ENCODE measurements at regions not wholly inside any gene's neighbourhood (a gene's known extent, or its start where the extent isn't known, plus 50 kb on each side); places are given as distances from the start of the nearest gene placed in this dataset.
"Not testable (repeated sequence)": the region's sequence is repeated elsewhere in the genome, so short reads cannot be mapped to it uniquely, and the experiment has no call there.

DNA sequence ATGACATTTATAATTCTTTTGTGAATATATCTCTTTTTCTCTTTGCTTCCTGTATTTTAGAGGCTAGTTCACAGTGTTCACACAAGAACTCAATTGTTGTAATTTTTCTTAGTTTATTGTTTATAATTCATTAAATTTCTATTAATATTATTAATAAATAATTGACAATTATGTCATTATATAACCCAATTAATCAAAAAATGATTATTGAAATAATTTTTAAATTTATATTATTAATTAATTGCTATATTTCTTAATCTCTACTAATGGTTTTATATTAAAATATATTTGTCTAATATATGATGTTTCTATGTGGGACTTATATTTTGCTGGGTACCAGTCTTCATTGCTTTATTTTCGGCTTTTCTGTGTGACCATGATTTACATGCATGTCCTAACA is 618.4 kb downstream of the CDH9 start:
- no peak for DNase-seq (ENCODE audit: low read depth in 4 of 4, low spot score in 3 of 4)

DNA sequence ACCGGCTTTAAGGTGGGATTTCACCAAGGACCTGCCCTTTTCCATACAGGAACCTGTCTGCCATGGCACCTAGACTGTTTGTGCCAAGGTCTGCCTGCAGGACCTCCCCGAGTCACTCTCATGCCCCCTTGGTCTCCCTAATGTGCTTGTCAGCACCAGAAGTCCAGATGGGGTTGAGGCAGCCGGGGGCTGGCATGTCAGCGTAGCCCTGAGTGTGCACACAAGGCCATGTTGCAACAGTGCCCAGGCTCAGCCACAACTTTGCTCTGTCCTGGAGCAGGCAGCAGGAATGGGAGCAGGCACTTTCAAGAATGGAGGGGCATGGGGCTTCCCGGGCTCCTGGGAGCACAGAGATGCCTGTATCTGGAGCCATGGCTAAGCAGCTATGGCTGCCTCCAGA is 621.5 kb downstream of the CDH9 start:
- no peak for DNase-seq (ENCODE audit: low read depth in 4 of 4, low spot score in 3 of 4)

DNA sequence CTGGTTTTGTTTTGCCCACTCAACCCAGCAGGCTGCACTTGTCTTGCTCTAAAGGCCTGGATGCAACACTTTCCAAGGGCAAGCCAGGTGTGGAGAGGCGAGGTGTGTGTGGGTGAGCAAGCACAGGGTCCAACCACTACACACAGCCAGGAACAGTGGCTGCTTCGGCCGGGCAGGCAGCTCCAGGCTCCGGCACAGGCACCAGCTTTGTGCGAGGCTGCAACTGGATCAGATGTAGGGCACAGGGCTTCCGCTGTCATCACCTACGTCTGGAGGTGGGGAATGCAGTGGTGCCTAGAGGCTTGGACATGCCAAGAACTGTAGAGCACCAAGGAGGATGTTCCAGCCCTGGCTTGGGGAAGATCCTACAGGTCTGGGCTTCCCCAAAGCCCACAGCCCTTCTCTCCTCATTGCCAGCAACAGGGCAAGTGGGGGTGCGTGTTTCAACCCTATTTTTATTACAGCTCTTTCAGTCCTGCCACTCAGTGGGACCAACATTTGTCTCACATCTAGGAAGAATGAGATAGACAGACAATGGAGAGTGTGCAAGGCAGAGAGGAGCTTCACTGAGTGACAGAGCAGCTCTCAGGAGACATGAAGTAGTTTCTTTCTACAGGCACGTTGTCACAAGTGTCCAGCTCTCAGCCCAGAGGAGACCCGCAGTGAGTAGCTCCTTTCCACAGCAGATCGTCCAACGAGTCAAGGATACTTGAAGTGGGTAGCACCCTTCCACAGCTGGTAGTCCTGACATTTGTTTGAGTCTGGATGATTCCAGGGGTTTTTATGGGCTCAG is 622.2 kb downstream of the CDH9 start:
- no peak for DNase-seq (ENCODE audit: low read depth in 4 of 4, low spot score in 3 of 4)

DNA sequence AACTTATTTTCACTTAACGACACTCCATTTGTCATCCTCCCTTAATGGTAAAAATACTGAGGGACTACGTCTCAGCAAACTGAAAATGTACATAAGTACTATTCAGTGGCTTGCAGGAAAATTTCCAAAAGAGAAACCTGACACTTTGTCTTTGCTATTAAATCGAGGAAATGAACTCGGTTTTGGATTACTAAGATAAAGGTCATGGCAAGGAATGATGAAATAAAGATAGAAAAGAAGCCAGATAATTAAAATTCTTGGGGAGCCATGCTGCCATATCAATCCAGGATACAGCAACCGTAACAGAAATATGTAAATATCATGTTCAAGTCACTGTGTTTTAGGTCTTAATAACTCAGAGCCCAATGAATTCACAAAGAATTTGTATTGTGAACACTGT is 647.8 kb downstream of the CDH9 start:
- no peak for DNase-seq (ENCODE audit: low read depth in 4 of 4, low spot score in 3 of 4)

DNA sequence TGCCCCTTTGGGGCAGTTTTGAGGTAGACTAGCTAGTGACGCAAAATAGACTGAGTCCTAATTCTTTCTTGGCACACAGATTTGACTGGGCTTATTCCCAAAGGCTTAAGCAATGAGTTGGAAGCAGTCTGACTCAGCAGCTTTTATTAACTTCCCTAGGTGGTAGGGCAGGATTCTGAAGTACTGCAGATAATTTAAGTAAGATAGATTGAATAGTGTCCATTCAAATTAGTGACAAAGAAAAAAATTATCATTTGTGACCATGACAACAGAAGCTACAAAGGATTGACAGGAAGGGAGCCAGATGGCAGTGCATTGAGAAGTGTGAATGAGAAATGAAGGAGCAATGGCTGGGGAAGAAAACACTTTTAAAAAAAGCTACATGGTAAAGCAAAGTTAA is 649.4 kb downstream of the CDH9 start:
- DNase-seq (ENCODE audit: low read depth in 4 of 4, low spot score in 3 of 4): no peak

DNA sequence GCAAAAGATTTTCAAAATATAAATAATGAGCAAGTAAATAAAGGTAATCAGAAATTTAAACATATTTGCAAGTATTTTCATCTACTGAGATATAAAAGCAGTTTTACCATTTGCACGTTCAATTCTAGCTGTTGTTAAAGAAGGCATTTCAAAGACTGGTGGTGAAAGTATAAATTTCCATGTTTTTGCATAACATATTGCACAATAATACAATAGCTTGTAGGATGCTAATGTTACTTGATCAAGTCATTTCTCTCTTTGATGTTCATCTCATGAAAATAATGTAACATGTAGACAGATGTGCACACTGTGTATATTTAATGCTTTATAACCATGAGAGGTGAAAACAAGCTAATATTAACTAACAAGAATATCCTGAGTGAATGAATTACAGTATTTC is 651.9 kb downstream of the CDH9 start:
- DNase-seq (ENCODE audit: low read depth in 4 of 4, low spot score in 3 of 4): no peak

DNA sequence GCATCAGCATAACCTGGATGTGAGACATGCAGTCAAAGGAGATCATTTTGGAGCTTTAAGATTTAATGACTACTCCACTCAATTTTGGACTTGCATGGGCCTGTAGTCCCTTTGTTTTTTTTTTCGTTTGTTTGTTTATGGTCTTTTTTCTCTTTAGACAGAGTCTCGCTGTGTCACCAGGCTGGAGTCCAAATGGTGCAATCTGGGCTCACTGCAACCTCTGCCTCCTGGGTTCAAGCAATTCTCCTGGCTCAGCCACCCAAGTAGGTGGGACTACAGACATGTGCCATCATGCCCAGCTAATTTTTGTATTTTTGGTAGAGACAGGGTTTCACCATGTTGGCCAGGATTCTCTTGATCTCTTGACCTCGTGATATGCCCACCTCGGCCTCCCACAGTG is 673.8 kb downstream of the CDH9 start:
- not testable (repeated sequence) for DNase-seq (ENCODE audit: low read depth in 4 of 4, low spot score in 3 of 4)

DNA sequence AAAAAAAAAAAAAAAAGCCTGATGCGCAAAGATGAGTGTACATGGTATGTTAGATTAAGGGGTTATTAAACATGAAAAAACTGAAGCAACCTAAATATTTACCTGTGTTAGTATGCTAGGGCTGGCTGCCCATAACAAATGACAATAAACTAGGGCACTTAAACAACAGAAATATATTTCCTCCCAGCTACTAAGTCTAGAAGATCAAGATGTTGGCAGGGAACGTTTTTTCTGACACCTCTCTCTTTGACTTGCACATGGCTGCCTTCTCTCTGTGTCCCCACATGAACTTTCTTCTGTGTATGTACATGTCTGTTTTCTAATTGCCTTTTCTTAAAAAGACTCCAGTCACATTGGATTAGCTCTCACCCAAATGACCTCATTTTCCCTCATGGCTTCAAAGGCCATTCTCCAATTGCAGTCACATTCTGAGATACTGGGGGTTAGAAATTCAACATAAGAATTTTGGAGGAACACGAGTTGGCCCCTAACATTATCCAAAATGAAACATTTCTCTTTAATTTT is 694.5 kb downstream of the CDH9 start:
- DNase-seq (ENCODE audit: low read depth in 4 of 4, low spot score in 3 of 4): no peak

DNA sequence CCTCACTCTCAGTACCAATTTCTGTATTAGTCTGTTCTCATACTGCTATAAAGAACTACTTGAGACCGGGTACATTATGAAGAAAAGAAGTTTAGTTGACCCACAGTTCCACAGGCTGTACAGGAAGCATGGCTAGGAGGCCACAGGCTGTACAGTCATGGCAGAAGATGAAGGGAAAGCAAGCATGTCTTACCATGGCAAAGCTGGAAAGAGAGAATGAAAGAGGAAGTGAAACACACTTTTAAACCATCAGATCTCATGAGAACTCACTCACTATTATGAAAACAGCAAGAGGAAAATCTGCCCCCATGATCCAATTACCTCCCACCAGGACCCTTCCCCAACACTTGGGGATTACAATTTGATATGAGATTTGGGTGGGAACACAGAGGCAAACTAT is 698.8 kb downstream of the CDH9 start:
- DNase-seq (ENCODE audit: low read depth in 4 of 4, low spot score in 3 of 4): no peak

DNA sequence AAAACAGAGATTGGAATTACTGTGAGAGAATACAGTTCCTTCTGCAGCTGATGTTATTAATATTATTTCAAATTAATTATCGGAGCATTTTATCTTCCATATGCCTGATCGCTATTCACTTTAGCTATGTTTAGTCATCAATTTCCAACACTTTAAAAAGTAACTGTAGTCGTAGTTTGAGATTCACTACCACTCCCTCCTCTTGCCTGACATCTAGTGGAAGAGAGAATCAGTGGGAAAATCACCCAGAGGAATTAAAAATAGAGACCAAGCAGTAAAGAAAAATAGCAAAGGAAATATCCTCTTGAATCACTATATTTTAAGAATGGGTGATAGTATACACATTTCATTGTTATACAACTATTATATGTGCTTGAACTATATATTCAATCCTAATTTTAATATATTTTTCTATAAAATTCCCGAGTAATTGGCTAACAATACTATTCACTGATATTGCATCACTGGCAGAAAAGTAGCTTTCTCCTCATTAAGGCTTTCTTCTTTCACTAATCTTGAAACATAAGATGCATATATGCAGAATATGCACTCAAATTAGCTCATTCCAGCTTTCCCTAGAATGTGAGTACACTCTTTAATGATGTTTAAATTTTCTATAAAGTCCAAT is 708.7 kb downstream of the CDH9 start:
- DNase-seq (ENCODE audit: low read depth in 4 of 4, low spot score in 3 of 4): no peak

DNA sequence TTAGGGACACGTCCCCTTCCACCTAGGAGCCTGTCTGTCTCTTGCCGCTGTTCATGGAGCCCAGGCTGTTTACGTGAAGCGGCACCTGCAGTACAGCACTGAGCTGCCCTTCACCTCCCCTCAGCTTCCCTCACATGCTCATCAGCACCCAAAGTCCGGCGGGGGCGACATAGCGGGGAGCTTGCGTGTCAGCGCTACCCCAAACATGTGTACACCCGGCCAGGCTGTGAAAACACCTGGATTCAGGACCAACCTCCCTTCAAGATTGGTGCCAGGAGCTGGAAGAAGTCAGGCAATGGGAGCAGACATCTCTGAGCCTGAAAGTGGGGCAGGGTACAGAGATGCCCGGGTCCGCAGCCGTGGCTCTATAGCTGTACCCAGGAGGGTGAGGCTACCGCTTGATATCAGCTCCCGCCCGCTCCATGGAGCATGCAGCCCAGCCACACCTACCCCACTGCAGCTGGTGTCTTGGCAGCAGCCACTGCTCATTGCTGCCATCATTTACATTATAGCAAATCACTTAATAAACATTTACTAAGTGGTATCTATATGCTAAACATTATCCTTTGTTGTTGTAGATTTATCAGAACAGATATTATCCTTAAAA is 712.1 kb downstream of the CDH9 start:
- no peak for DNase-seq (ENCODE audit: low read depth in 4 of 4, low spot score in 3 of 4)

DNA sequence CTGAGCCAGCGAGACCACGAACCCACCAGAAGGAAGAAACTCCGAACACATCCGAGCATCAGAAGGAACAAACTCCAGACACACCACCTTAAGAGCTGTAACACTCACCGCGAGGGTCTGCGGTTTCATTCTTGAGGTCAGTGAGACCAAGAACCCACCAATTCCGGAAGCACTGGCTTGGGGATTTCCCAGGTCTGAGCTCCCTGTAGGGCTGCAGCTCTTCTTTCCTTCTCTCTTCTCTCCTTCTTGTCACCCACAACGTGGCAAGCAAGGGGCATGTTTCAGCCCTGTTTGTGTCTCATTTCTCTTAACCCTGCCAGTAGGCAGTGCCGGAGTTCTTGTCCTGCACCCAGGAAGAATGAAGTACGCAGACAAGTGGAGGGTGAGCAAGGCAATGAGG is 713.0 kb downstream of the CDH9 start:
- not testable (repeated sequence) for DNase-seq (ENCODE audit: low read depth in 4 of 4, low spot score in 3 of 4)

DNA sequence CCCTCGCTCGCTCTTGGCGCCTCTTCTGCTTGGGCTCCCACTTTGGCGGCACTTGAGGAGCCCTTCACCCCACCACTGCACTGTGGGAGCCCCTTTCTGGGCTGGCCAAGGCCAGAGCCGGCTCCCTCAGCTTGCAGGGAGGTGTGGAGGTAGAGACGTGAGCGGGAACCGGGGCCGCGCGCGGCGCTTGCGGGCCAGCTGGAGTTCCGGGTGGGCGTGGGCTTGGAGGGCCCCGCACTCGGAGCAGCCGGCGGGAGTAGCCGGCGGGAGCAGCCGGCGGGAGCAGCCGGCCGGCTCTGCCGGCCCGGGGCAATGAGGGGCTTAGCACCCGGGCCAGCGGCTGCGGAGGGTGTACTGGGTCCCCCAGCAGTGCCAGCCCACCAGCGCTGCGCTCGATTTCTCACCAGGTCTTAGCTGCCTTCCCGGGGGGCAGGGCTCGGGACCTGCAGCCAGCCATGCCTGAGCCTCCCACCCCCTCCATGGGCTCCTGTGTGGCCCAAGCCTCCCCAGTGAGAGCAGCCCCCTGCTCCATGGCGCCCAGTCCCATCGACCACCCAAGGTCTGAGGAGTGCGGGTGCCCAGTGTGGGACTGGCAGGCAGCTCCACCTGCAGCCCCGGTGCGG is 714.0 kb downstream of the CDH9 start:
- not testable (repeated sequence) for DNase-seq (ENCODE audit: low read depth in 4 of 4, low spot score in 3 of 4)

DNA sequence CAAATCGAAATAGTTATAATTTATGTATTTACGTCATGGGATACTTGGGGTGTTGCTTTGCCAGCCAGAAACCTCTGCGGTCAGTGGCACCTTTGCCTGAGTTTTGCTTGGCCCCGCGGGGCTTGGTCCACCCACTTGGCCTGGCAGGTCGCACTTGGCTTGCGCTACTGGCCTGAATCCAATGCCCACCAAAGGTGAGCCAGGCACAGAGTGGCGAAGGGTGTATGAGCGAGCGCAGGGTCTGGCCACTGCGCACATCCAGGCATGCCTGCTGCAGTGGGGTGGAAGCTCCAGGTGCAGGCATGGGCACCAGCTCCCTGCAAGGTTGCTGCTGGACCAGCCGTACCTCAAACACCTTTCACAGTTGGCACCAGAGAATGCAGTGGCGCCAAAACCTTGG is 714.6 kb downstream of the CDH9 start:
- DNase-seq (ENCODE audit: low read depth in 4 of 4, low spot score in 3 of 4): no peak

DNA sequence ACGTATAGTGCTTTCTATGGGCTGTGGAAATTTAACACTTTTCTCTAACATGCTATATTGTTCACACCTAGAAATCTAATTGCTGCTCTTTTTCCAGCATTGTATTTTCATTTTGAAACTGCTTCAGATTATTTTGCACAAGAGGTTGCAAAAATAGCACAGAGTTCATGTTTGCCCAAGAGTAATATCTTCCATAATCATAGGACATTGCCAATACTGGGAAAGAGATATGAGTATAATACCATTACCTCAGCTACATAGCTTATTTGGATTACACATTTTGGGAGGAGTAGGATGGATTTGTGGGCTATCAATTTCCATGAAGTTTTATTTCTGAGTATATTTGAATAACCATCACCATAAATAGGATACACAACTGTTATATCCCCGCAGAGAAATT is 717.1 kb downstream of the CDH9 start:
- DNase-seq (ENCODE audit: low read depth in 4 of 4, low spot score in 3 of 4): no peak

DNA sequence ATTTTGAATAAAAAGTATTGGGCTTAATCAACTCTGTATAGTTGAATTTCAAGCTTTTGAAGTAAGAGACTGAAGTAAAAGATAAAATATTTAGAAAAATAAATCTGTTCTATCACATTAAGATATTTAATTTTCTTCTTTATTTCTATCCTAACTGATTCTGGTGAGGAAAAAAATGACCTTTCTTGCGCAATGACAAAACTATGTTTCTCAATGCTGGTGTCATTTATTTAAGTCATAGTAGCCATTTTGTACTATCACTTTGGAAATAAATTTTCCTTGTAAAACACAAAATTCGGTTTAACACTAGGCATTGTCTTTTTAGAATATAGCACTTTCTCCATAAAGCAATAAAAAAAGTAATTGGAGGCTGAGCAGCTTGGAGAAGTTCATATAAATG is 728.0 kb downstream of the CDH9 start:
- DNase-seq (ENCODE audit: low read depth in 4 of 4, low spot score in 3 of 4): no peak

DNA sequence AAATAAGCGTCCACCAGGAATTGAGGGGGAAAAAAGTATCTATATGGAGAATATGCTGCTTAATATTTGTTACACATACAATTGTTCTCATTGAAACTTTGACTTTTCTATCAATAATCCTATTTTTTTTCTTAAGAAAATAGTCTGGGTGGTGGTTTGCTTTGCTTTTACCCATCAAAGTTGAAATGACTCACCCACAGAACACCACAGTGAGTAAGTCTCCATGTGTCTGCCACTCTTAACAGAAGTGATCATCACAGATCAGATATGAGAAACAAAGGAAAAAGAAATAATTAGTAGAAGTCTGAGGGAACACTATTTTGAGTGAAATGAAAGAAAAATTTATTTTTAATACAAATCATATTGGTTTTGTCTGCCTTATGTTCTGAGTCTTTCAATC is 742.8 kb downstream of the CDH9 start:
- DNase-seq (ENCODE audit: low read depth in 4 of 4, low spot score in 3 of 4): no peak

DNA sequence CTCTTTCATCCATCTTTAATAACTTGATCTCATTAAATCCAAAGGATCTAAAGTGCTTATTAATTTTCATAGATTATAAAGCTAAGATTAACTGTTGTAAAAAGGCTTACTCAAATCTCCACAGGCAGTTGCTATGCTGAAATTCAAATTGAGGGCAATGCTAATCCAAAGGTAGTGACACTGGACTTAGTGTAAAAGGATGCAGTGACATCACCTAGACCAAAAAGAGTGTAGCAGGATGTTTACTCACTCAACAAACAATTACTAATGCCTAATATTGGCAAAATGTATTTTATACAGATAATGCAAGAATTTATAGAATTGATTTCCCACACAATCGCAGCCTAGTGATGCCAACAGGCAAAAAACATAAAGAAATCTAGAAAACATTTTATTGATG is 756.2 kb downstream of the CDH9 start:
- DNase-seq (ENCODE audit: low read depth in 4 of 4, low spot score in 3 of 4): no peak

DNA sequence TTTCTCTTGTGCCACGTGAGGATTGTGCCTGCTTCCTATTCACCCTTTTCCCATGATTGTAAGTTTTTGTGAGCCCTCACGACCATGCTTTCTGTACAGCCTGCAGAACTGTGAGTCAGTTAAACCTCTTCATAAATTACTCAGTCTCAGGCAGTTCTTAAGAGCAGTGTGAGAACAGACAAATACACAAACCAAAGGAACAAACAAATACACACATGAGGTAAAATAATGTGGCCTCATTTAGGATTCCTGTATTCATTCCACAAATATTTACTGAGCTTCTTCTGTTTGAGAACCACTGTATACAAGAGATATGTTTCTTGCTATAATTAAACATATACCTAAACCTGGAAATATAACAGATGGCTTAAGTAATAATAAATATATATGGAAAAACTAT is 760.3 kb downstream of the CDH9 start:
- DNase-seq (ENCODE audit: low read depth in 4 of 4, low spot score in 3 of 4): no peak

DNA sequence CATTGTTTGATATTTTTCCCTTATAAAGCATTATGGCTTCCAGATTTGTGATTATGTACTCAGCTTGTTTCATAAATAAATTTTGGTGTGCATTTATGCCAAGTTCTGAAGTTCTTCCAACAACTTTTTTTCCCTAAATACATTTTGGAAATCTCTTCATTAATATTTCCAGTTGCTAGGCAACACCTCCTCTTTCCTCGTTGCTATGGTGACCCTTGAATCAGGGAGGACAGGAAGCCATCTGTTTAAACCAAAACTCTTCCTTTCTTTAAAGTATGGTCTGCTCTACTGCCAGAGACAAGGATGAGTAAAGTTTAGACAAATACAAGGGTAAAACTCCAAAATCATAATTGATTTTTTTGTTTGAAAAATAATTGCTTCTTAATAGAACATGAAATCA is 779.3 kb downstream of the CDH9 start:
- DNase-seq (ENCODE audit: low read depth in 4 of 4, low spot score in 3 of 4): no peak

DNA sequence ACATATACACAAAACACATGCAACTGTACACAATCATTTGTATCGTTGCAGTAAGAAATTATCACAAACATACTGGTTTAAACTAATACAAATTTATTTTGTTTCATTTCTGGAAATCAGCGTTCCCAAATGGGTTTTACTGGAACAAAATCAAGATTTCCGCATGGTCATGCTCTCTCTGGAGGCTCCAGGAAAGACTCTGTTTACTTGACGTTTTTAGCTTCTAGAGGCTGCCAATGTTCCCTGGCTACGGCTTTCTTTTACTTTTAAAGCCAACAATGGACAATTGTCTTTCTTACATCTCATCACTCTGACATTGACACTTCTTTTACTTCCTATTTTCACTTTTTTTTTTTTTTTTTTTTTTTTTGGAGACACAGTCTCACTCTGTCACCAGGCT is 793.1 kb downstream of the CDH9 start:
- DNase-seq (ENCODE audit: low read depth in 4 of 4, low spot score in 3 of 4): no peak

DNA sequence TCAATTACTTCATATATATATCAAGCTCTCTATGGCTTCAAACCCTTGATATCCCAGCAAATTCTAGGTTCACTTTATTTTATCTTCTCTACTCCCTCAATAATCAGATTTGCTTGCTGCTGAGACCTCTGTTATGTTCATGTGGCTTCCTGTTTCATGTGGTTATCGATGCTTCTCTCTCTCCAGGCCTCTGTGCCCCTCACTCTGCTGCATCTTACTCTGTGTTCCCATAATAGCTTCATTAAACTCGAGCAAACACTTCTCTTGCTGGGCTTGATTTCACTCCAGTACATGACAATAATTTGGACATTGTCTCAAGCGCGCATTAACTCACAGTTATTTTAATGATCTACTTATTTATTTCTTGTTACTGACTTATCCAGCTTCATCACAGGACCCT is 798.8 kb downstream of the CDH9 start:
- DNase-seq (ENCODE audit: low read depth in 4 of 4, low spot score in 3 of 4): no peak
